ENCODE measurements at regions not wholly inside any gene's neighbourhood (a gene's known extent, or its start where the extent isn't known, plus 50 kb on each side); places are given as distances from the start of the nearest gene placed in this dataset.

DNA sequence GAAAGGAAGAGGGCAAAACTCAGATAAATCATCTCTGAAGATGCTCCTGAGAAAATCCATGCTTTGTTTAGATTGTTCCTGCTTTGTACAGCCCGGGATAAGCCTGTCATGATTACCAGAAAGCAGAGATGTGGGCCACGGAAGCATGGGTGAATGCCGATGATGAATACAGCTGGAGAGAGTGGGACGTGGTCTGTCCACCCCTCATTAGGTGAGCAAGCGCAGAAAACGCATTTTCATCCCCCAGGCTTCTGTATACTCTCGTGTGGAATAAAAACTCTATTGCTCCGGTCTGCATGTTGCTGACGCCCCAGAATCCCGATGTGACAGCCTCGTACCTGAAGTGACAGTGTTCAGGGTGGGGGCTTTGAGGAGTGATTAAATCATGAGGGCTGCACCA lies 52.0 kb upstream of the SALL3 start:
- Histone ChIP-seq H3K4me3 (ENCODE audit: low read depth, low read length) (no peak overlapping the region), H3K36me3 (no peaks in the 10 kb centered on the region), H3K27me3 (peaks cover 29% of the 10 kb centered on the region), H3K9me3 (no peaks in the 10 kb centered on the region), H3K4me1 (no peaks in the 10 kb centered on the region)
- TF ChIP-seq, protein P1, sequence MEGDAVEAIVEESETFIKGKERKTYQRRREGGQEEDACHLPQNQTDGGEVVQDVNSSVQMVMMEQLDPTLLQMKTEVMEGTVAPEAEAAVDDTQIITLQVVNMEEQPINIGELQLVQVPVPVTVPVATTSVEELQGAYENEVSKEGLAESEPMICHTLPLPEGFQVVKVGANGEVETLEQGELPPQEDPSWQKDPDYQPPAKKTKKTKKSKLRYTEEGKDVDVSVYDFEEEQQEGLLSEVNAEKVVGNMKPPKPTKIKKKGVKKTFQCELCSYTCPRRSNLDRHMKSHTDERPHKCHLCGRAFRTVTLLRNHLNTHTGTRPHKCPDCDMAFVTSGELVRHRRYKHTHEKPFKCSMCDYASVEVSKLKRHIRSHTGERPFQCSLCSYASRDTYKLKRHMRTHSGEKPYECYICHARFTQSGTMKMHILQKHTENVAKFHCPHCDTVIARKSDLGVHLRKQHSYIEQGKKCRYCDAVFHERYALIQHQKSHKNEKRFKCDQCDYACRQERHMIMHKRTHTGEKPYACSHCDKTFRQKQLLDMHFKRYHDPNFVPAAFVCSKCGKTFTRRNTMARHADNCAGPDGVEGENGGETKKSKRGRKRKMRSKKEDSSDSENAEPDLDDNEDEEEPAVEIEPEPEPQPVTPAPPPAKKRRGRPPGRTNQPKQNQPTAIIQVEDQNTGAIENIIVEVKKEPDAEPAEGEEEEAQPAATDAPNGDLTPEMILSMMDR (IDR thresholded peaks at IDR 0.05; ENCODE audit: low read depth, low read length) = no peak
- DNase-seq = no peak

DNA sequence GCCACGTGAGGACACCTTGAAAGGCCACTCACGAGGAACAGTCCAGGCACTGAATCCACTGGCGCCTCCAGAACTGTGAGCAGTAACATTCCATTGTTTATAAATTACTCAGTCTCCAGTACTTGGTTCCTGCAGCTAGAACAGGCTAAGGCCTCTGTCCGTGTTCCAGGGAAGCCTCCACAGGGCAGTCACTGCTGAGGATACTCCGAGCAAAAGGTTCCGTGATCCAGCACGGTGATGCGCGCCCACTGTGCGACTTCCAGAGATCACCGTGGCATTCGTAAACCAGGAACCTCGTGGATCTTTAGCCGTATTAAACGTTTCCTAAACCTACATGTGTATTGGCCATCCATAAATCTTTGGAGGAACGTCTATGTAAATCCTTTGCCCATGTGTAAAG lies 51.5 kb upstream of the SALL3 start:
- Histone ChIP-seq H3K36me3 (no peaks in the 10 kb centered on the region), H3K4me1 (no peaks in the 10 kb centered on the region), H3K4me3 (ENCODE audit: low read depth, low read length) (no peak overlapping the region), H3K27me3 (peaks cover 33% of the 10 kb centered on the region), H3K9me3 (no peaks in the 10 kb centered on the region)
- TF ChIP-seq, protein P1 (IDR thresholded peaks at IDR 0.05; ENCODE audit: low read depth, low read length) = no peak
- no peak for DNase-seq

DNA sequence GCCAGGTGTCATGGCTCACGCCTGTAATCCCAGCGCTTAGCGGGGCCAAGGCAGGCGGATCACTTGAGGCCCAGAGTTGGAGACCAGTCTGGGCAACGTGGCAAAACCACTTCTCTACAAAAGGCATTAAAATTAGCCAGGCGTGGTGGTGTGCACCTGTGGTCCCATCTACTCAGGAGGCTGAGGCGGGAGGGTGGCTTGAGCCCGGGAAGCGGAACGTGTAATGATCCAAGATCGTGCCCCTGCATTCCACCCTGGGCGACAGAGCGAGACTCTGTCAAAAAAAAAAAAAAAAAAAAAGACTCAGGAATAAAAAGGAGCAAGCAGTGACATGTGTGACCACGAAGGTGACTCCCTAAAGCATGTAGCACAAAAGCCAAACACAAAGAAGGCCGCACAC lies 50.1 kb upstream of the SALL3 start:
- Histone ChIP-seq H3K4me1 (no peaks in the 10 kb centered on the region), H3K9me3 (no peaks in the 10 kb centered on the region), H3K27me3 (peaks cover 32% of the 10 kb centered on the region), H3K4me3 (ENCODE audit: low read depth, low read length) (no peak overlapping the region), H3K36me3 (no peaks in the 10 kb centered on the region)
- TF ChIP-seq, protein P1 (IDR thresholded peaks at IDR 0.05; ENCODE audit: low read depth, low read length) = no peak
- no peak for DNase-seq

Data from BE2C (cell line).